Renal cortical epithelial cell (primary cell): ENCODE measurements at regions not wholly inside any gene's neighbourhood (a gene's known extent, or its start where the extent isn't known, plus 50 kb on each side); places are given as distances from the start of the nearest gene placed in this dataset.

ENCODE experiments used
- DNase-seq: peaks from one replicate; pipeline ENCODE4 v3.0.0-alpha.2; 2011; ENCODE audit warnings: low read depth

DNA sequence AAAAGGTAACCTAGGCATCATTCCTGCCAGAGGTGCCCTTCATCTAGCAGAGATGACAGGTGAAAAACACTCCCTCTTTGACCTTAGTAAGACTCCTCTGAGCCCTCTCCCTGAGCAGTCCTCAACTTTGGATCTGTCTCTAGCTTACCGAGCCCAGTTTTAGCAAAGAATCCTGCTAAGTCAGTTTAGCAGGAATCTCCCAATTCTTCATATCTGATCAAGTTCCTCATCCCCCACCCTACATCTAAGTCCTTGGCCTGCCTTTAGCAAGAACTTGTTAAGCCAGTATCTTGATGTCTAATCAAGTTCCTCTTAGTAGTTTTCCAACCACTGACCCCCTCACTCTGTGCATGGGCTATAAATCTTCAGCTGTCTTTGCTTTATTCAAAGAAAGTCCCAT is 235.6 kb downstream of the OMA1 start:
- no peak for DNase-seq

DNA sequence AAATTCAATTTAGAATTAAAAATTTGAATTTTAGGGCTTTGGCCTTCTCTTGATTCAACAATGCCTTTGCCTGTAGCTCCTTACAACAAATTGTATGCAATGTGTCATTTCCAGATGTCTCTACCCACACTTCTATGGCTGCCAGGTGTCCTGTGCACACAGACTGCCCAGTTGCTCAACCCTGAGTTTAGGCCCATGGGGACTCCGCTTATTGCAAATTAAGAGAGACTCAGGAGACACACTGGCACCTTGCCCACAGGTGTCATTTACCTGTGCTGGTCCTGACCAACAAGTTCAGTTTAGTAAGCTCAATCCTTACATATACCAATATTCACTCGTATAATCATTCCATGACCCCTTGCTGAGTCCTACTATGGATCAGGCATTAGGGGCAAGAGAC is 236.1 kb downstream of the OMA1 start:
- no peak for DNase-seq

DNA sequence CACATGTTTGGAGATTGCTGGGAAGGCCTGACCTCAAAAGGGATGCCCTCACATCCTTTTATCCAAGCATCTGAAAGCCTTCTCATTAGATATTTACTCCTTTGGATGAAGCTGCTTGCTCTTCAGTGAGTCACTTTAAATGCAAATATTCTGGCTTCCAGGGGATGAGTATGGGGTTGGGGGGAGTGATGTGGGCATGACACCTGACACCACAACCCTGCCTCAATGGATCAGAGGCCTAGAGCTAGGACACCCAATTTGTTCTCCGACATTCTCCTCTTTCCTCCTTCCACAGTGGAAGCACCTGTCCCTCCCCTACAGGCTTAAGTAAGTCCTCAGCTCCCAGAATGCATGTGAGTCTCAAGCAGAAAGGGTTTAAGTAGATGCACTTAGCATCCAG is 238.3 kb downstream of the OMA1 start:
- no peak for DNase-seq

DNA sequence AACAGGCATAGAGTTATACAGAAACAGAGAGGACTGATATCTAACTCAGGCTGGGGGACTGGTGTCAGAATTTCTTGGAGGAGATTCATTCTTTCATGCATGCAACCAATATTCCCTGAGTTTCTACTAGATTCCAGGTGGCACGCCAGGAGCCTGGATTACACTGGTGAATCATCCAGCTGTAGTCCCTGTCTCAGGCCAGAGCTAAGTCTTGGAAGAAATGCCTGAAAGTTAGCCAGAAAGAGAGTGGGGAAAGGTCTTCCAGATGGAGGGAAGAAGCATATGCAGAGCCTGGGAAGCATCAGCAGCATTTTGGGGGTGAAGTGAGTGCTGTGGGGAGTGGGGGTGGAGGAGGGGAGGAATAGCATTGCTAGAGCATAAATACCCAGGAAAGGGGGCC is 239.1 kb downstream of the OMA1 start:
- no peak for DNase-seq

DNA sequence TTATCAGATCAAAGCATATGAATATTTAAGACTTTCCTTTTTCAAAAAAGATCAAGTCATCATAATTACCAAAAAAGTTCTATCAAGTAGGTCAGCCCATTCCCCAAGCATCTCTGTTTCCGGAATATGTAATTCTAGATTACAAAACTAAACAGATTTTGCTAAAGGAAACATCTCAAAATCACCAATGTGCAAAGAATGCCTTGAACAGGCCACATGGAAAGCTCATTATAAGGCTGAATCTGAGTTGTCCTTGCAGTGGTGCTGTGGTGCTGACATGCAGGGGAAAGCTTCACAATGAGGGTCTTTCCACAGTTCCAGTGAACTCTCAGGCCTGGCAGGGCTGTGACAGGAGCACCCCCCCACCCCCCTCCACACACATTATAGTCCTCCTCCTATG is 240.9 kb downstream of the OMA1 start:
- DNase-seq = no peak

DNA sequence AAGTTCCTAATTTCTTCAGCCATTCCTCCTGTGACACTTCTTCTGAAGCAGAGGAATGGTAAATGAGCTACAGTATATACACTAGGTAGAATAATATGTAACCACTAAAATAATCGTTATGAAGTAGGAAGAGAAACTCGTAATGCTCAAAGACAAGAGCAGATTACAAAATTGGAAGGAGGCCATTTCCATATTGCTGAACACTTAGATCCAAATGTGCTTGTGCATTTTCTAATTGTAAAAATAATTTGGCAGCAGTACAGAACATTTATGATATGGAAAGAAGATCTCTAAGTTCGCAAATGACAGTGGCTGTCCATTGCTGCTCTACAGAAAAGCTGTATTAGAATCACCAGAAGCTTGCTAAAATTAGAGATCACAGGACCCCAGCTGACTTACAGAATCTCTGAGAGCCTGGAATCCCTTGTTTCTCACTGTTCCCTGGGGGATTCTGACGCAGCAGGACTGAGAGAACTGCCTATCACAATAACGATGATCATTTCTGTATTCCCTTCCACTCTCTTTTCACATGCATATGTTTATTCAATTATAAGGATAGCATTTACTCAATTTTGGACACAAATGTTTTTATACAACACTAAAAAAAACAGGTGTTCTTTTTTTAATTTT is 242.1 kb downstream of the OMA1 start:
- DNase-seq = no peak

DNA sequence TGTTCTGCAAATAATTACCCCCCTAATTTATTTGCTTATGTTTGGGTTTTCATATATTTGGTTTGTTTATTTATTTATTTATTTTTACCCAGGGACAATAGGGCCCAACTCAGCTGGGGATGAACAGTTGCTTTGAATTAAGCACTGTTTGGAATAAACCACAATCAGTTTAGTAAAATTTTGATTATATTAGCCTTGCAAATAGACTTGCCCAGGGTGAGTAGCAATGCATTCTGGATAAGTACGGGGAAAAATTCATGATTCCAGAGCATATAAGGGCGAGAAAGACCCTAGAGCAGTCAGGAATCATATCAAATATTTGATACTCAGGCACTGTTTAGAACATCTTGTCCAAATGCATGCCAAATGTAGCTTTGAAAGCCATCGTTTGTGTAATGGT is 242.7 kb downstream of the OMA1 start:
- DNase-seq = no peak

DNA sequence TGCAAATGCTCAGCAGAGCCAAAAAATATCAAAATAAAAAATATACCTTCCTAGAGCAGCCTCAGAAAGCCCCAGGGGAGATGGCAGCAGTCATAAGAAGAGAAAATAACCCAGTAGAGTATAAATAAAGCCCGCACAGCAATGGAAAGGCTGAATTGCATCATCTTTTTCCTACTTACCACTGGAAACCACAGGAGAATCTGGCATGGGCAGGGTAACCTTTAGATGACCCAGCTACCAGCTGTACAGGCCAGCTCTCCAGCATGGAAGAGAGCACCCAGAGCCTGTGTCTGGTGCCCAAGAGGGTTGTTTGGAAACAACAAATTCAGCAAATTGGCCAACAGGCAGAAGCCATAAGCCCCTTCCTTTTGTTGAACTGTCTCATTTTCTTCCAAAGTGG is 253.1 kb downstream of the OMA1 start:
- DNase-seq = no peak

DNA sequence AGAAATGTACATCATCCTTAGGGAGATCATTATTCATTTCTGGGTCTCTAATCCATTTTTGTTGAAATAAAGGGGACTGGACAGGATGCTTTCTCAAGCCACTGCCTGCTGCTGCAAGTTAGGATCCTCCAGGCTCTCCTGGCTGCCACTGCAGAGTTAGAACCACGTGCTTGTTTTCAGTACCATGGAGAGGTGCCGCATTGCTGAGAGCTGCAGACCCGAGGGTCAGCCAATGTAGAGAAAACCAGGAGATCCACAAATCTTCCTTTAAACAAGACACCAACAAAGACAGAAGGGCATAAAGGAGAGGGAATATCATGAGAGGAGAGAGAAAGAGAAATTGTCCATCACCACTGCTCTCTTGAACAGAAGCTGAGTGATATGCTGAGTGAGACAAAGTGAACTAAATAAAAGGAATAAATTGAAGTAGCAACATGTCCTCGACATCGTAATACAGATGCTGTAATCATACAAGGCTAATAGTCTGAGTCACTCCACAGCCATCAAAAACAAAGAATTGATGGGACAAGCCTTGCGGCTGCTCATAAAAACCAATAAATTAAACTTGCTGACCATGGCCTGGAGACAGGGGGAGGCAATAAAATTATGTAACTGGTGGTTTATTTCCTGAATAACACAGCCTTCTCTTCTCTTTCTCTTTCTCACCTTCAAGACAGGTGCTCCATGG is 255.7 kb downstream of the OMA1 start:
- DNase-seq = peak; percentile 31

DNA sequence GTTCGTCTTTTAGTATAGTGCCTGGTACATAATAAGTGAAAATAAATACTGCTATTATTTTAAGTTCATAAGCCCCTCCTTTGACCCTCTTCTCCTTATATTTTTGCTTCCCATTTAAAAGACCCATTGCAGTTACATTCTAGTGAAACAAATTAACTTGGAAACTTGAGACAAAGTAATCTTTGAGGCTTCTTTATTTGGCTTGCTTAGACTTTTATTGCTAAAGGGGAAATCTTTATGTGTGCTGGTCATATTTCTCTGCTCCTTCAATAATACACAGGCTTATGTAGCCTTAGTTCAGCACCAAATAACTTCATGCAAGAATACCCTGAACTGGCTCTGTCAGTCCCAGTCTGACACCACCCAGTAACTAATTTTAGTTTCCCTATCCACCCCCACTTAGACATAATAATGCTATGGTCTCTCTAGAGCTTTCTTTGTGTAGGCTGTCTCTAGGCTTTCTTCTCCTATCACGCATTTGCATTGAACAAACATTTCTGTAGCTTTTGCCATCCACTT is 257.8 kb downstream of the OMA1 start:
- DNase-seq = no peak

DNA sequence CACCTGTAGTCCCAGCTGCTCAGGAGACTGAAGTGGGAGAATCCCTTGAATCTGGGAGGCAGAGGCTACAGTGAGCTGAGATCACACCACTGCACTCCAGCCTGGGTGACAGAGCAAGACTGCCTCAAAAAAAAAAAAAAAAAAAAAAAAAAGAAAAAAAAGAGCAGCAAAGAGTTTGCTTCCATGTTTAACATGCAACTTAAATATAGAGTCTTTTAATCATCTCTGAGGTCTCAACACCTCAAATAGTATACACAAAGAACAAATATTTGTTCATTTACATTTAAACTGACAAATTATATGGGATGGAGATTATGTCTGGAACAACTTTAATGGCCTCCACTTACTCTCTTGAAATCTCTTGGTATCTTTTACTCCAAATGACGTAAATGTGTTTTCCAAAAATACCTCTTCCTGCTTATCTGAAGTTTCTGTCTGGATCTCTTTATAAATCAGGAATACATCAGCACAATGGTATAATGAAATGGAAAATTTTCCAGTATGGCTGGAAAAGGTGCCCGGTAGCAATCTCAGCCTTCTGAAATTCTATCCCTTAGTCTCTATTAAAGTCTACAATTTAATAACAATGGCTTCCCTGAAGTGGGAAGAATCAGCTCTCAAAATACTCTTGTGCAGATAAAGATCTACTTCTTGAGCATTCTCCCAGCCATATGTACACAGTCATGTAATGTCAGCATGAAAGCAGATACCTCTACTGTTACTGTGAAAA is 258.5 kb downstream of the OMA1 start:
- DNase-seq = no peak

DNA sequence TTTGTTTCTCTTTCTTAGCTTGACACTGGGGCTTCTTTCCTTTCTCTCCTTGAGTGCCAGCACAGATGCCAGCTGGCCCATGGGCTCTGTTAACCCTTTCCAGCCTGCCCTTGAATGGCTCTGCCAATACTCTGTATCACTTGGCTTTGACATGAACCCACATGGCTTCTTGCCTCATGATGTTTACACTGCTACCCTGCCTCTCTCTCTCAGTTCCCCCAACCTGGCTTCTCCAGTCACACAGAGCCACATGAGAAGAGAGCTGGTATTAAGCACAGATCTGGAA is 262.4 kb downstream of the OMA1 start:
- DNase-seq = no peak

DNA sequence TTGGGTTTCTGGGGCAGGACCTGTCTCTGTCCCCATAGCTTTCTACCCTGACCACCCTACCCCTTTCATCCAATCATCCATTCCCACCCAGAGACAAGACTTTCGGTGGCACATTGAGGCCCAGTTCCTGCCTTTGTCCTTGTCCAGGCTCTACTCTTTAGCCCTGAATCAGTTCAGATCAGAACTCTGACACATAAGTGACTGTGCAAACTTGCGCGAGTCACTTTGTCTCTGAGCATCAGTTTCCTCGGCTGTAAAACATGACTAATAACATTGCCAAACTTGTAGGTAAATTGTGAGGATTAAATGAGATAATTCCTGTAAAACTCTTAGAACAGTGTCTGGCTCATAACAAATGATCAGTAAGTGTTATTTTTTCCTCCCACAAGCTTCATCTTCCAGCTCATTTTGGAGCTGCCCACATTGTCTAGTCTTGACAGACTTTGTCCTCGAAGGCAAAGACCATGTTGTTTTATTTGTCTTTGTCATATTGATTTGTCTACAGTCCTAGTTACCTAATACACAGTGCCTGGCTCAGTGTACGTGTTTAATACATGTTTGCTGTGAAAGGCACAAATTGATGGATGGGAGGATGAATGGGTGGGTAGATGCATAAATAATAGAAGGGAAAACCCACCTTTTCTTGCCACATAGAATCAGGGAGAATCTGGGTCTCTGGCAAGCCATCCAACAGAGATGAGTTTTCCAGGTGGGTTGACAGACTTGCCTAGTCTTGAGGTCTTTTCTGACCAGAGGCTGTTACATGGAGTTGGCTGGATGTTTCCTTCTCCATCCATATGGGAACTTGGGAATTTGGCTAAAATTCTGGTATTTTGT is 262.9 kb downstream of the OMA1 start:
- no peak for DNase-seq

DNA sequence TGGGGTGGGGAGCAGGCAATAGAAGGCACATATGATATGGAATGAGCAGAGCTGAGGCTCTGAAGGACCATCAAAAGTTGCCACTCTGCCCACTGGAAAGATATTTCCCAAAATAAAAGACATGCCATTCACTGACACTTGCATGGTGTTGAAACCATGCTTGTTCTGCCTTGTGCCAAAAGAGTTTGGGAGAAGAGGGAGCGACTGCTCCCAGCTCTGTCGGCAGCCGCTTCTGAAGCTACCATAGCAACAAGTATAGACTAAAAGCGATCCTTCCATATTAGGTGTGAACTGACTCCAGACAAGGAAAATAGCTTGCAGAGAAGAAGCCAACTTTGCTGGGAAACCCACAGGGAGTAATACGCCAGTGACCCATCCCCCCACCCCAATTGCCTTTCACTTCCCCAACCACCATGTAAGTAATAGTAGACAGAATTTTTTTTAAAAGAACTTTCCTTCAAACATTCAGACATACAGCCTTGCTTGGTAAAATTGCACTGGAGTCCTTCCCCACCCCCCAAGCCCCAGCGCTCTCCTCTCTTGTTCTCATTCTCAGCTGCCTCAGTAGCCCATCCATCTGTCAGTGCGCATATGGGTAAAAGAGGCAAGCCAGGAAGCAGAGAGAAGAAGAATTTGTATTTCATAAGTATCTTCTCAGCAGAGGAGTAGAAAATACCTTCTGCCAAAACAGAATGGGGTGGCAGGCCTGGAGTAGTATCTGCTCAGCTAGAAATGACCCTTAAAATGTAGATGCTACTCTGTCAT is 263.7 kb downstream of the OMA1 start:
- no peak for DNase-seq

DNA sequence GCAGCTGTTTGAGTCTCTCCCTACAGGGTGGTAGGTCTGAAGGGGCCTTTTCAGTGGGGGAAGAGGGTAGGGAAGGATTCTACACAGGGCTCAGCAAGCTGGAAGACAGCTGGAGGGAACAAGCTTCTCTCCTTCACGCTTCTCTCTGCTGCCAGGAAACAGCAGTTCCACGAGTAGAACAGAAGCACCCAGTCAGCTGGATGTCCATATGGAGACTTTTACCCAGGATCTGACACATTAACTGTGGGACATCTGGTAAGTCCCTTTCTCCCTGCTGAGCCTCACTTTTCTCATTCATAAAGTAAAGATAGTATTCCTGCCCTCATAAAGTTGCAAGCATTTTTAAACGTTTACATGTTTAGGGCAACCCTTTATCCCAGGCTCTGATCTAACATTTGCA is 280.3 kb downstream of the OMA1 start:
- no peak for DNase-seq

DNA sequence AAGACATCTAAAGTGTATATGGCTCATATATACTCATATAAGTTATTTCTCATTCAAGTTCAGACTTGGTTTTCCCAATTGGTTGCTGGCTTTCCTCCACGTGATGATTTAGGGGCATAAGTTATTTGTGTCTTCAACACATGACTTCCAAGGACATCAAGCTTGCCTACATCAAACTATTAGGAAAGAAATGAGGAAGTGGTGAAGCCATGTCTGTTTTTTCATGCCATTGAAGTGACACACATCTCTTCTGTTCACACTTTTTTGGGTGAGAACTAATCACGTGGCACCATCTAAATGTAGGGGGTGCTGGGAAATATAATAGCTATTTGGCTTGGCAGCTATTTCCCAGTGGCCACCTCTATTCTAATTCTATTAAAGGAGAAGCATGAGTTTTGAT is 282.1 kb downstream of the OMA1 start:
- DNase-seq = no peak

DNA sequence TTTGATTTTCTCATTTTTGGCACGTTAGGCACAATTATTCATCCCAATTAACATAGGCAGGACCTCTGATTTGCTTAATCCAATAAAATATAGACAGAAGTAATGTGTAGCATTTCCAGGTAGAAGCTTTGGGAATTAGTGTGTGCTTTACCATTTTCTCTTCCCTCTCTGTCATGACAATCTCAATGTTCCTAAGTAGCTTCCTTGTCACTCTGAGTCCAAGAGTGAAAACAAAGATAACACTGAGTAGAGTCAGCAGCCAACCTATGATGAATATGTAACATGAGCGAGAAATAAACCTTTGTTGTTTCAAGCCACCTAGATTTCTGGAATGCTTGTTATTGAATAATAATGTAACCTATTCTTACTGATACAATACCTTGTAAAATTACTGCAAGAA is 283.8 kb downstream of the OMA1 start:
- no peak for DNase-seq

DNA sequence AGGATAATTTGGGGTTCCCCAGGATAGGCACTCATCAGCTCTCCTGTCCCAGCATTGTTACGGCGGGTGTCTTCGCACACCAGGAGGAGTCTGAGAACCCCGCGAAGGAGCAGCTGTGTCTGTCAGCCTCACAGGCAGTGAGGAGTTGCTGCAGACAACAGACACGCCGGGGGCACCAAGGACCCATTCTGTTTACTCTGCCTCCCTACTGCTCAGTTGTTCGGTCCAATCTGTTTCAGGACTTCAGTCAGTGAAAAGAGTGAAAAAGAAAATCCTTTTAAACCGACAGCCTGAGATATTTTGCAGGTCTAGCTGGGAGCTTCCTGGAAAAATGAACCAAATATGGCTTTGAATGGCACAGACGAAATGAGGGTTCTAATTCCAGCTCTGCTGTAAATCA is 288.4 kb downstream of the OMA1 start:
- DNase-seq = no peak

DNA sequence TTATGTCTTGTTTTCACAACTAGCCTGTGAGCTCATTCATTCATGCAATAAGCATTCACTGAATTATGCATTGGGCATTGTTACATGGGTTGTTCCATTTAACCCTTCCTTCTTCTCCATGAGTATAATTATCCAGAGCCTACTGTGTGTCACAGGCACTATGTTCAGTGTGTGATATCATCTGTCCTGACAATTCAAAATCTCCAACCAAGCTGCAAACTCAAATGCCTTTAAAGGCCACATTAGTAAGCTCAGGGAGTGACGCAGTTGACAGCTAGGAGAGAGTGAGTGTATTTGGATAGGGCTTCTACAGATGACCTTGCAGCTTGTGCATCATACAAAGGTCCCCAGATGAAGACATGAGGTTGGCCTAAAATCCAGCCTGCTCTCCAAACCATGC is 289.5 kb downstream of the OMA1 start:
- DNase-seq = no peak

DNA sequence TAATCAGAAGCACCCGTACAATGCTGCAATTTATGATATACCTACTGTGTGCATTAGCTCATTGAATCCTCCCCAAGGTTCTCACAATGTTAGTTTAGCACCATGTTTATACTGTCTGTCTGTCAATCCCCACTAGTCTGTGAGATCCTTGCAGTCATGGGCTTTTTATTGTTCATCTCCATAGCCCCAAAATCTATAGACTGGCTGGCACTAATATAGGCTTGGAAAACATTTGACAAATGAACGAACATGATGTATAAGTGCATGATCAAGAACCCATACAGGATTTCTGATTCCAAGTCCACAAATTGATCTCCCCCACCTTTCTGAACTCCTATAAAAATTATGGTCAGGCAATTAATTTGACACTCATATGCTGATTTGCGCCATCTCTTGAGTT is 290.0 kb downstream of the OMA1 start:
- DNase-seq = no peak

DNA sequence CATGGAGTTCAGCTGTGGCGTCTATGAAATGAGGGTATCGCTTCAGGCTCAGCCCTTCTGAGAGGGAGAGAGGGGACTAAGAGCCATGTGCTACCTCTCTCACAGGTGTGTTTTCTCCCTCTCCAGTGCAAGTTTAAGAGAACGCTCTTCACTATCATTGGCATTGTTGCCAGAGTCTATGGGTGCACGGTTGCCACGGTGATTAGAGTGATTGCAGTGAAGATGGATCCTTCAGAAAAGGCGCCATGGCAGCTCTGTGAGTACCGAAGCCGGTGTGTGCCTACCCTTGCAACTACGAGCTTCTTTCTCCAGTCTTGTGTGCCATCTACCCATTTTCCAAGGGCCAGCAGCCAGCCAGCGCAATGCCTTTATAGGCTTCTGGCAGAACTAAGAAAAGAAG is 290.5 kb downstream of the OMA1 start:
- DNase-seq = no peak

DNA sequence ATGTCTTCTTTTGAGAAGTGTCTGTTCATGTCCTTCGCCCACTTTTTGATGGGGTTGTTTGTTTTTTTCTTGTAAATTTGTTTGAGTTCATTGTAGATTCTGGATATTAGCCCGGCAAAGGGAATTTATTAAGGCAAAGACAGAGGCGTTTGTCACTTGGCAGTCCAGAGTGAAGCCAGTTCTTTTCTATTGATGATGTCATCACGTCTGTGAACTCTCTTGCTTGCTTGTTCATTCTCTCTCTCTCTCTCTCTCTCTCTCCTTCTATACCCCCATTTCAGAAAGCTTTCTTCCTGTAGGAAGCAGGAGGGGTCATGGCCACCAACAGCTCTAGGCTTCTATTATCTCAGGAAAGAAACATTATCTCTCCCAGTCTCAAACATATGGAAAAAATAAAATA is 291.3 kb downstream of the OMA1 start:
- no peak for DNase-seq
